HepG2 (cell line): ENCODE measurements at regions not wholly inside any gene's neighbourhood (a gene's known extent, or its start where the extent isn't known, plus 50 kb on each side); places are given as distances from the start of the nearest gene placed in this dataset.

Experiments
- ATAC-seq: fragments of 200-7000 bp; cut with Tn5 transposase; 3 replicates; pipeline ENCODE4 v1.9.1; 2020; ENCODE audit warnings: mild to moderate bottlenecking, moderate library complexity
- BruUV-seq: library from RNA; stranded (reverse); fragments of 400-500 nt; replicated peaks from 2 replicates; lab custom pipeline; 2021; lab: Mats Ljungman, UMichigan
- CTCF ChIA-PET: fragments of 300-600 bp; formaldehyde crosslinking; extraction: SDS; loops from one replicate; lab custom pipeline; 2021; ENCODE audit warnings: low total read pairs, inconsistent platforms, low intra/inter-chr PET ratio; lab: Yijun Ruan, JAX
- POLR2A ChIA-PET: fragments of 350-600 bp; sonication (Branson Sonifier 250); formaldehyde crosslinking; loops from one replicate; lab custom pipeline; 2020; ENCODE audit warnings: antibody characterized with exemption, inconsistent platforms; lab: Yijun Ruan, JAX
- DNase-seq: peaks from one replicate; pipeline ENCODE4 v3.0.0-alpha.2; 2015; ENCODE audit warnings: low spot score
- FAIRE-seq: peaks from 3 replicates; lab custom pipeline; 2011; peaks lifted over from hg19 to GRCh38; lab: Jason Lieb, UNC
- H2AFZ ChIP-seq: one replicate; pipeline ENCODE4 v1.6.1; 2011; ENCODE audit warnings: low read length, inconsistent platforms
- H3K27ac ChIP-seq: fragments of 300-600 bp; 3 replicates; pipeline ENCODE4 v1.8.0; 2011; ENCODE audit warnings: mixed run types, mild to moderate bottlenecking, mixed read lengths, low read length, inconsistent platforms; ENCODE audit not compliant: insufficient read depth; ENCODE audit errors: extremely low read length
- H3K27me3 ChIP-seq, 2 experiments: fragments of 200-600 bp in 1 of 2; 2 replicates in 1 of 2; 3 replicates in 1 of 2; pipeline versions ENCODE4 v1.6.0 to v1.8.0; 2011; ENCODE audit warnings: low read length in 2 of 2, mild to moderate bottlenecking in 2 of 2, moderate library complexity in 2 of 2, inconsistent platforms in 1 of 2; ENCODE audit not compliant: insufficient read depth in 2 of 2, control insufficient read depth in 1 of 2
- H3K36me3 ChIP-seq, 2 experiments: fragments of 200-600 bp in 1 of 2; replicated peaks in 1 of 2; 2 replicates in 1 of 2; 3 replicates in 1 of 2; pipeline versions ENCODE4 v1.5.1 to v1.8.0; 2011; ENCODE audit warnings: low read length in 2 of 2, inconsistent platforms in 1 of 2; ENCODE audit not compliant: insufficient read depth in 2 of 2, control insufficient read depth in 1 of 2
- H3K4me1 ChIP-seq: 2 replicates; pipeline ENCODE4 v1.5.1; 2012; ENCODE audit warnings: low read length, inconsistent platforms; ENCODE audit not compliant: insufficient read depth
- H3K4me2 ChIP-seq: 2 replicates; pipeline ENCODE4 v1.6.0; 2011; ENCODE audit warnings: low read depth, low read length, inconsistent platforms
- H3K4me3 ChIP-seq, 3 experiments: fragments of 200-600 bp in 1 of 3; sonication (generic), shearing (Covaris generic) in 1 of 3; replicated peaks in 1 of 3; 2 replicates each; pipeline ENCODE4 v1.5.1; 2011 to 2016; ENCODE audit warnings: low read length in 3 of 3, inconsistent platforms in 2 of 3, low read depth in 2 of 3, mild to moderate bottlenecking in 2 of 3, control low read depth in 1 of 3, mixed read lengths in 1 of 3; ENCODE audit not compliant: insufficient read depth in 1 of 3
- H3K79me2 ChIP-seq: one replicate; pipeline ENCODE4 v1.6.1; 2011; ENCODE audit warnings: low read length, inconsistent platforms; ENCODE audit not compliant: insufficient read depth
- H3K9ac ChIP-seq: 2 replicates; pipeline ENCODE4 v1.6.0; 2011; ENCODE audit warnings: mild to moderate bottlenecking, low read depth, low read length, inconsistent platforms; ENCODE audit not compliant: insufficient read depth
- H3K9me3 ChIP-seq: 2 replicates; pipeline ENCODE4 v1.5.1; 2012; ENCODE audit warnings: mild to moderate bottlenecking, low read length
- H4K20me1 ChIP-seq: 2 replicates; pipeline ENCODE4 v1.6.0; 2011; ENCODE audit warnings: inconsistent platforms, mild to moderate bottlenecking, low read length, moderate library complexity; ENCODE audit not compliant: insufficient read depth
- FOSL1 ChIP-seq: sonication (generic); formaldehyde crosslinking; IDR thresholded peaks from 2 replicates; pipeline ENCODE4 v1.9.0; 2021; ENCODE audit warnings: missing genetic modification reagents, borderline replicate concordance
- FOXA1 ChIP-seq, 2 experiments: fragments of 450-650 bp in 1 of 2; sonication (generic) in 1 of 2; formaldehyde crosslinking in 1 of 2; IDR thresholded peaks; 2 replicates each; pipeline versions ENCODE4 v1.4.0 to v1.6.1; 2016 to 2020; ENCODE audit warnings: missing genetic modification reagents in 1 of 2
- FOXO1 ChIP-seq: sonication (generic); formaldehyde crosslinking; IDR thresholded peaks from 2 replicates; pipeline ENCODE4 v1.4.0; 2020; ENCODE audit warnings: missing genetic modification reagents
- HNRNPUL1 ChIP-seq: fragments of 200-400 bp; formaldehyde crosslinking; IDR thresholded peaks from 2 replicates; pipeline ENCODE4 v1.6.1; 2017; ENCODE audit warnings: low read depth, mild to moderate bottlenecking, low read length, moderate library complexity
- ISX ChIP-seq: sonication (generic); formaldehyde crosslinking; conservative IDR thresholded peaks from 2 replicates; pipeline ENCODE4 v1.5.0; 2020; ENCODE audit warnings: missing genetic modification reagents
- JUN ChIP-seq: sonication (generic); formaldehyde crosslinking; IDR thresholded peaks from 2 replicates; pipeline ENCODE4 v1.4.0; 2020; ENCODE audit warnings: mild to moderate bottlenecking, missing genetic modification reagents
- TAF1 ChIP-seq: sonication (generic); formaldehyde crosslinking; IDR thresholded peaks from 2 replicates; pipeline ENCODE4 v1.4.0; 2020; ENCODE audit warnings: missing genetic modification reagents
- ZNF318 ChIP-seq: sonication (generic); formaldehyde crosslinking; IDR thresholded peaks from 2 replicates; pipeline ENCODE4 v1.4.0; 2020; ENCODE audit warnings: mild to moderate bottlenecking, missing genetic modification reagents
- ZNF446 ChIP-seq: sonication (generic); formaldehyde crosslinking; IDR thresholded peaks from 2 replicates; pipeline ENCODE4 v1.5.0; 2020; ENCODE audit warnings: mild to moderate bottlenecking, missing genetic modification reagents
- ZNF768 ChIP-seq: sonication (generic); formaldehyde crosslinking; IDR thresholded peaks from 2 replicates; pipeline ENCODE4 v1.4.0; 2020; ENCODE audit warnings: missing genetic modification reagents
- ZNF790 ChIP-seq: sonication (generic); formaldehyde crosslinking; IDR thresholded peaks from 2 replicates; pipeline ENCODE4 v1.8.0; 2022; ENCODE audit warnings: missing genetic modification reagents, mild to moderate bottlenecking, borderline replicate concordance
- WGBS: methylation state at CpG from one replicate; pipeline ENCODE4 v1.1.6; 2017; ENCODE audit warnings: low lambda C conversion rate; 5-methylcytosine and 5-hydroxymethylcytosine counted together
- in situ Hi-C: cut with HindIII; loops from 2 replicates; pipeline ENCODE4 v1.10.0; 2017; ENCODE audit warnings: low pct_unique_long_range_greater_than_20kb; ENCODE audit not compliant: extremely low pct_ligation_motif_present
- intact Hi-C: fragments of 100-400 bp; cut with micrococcal nuclease; formaldehyde crosslinking; loops from one replicate; pipeline ENCODE4 v1.10.0; 2022; ENCODE audit not compliant: unreplicated experiment

- Histone ChIP-seq H3K36me3 (no peaks in the 10 kb centered on the region), H3K79me2 (no peaks in the 10 kb centered on the region), H3K9ac (no peak overlapping the region), H2AFZ (no peak overlapping the region), H3K4me2 (no peak overlapping the region), H4K20me1 (no peaks in the 10 kb centered on the region), H3K9me3 (no peaks in the 10 kb centered on the region), H3K4me1 (no peaks in the 10 kb centered on the region), H3K27me3 (no peaks in the 10 kb centered on the region), H3K27ac (no peak overlapping the region), H3K4me3 (no peak overlapping the region)
- no peak for FAIRE-seq
- ChIA-PET CTCF (no interaction called here), POLR2A (no interaction called here)
- BruUV-seq: no TSS peak
- DNase-seq: no peak
- no peak for TF ChIP-seq ZNF318 (CRISPR knock-in tag)
- no peak for TF ChIP-seq JUN (CRISPR knock-in tag)
- TF ChIP-seq FOXA1 (IDR thresholded peaks at IDR 0.05): no peak
- no peak for TF ChIP-seq FOXA1 (CRISPR knock-in tag; IDR thresholded peaks at IDR 0.05)
- no peak for TF ChIP-seq ISX (CRISPR knock-in tag)
- no peak for TF ChIP-seq FOSL1 (CRISPR knock-in tag)
- no peak for TF ChIP-seq ZNF446 (CRISPR knock-in tag)
- no peak for TF ChIP-seq ZNF768 (CRISPR knock-in tag)
- no peak for TF ChIP-seq HNRNPUL1
- TF ChIP-seq FOXO1 (CRISPR knock-in tag): no peak
- no peak for TF ChIP-seq ZNF790 (CRISPR knock-in tag)
- TF ChIP-seq TAF1 (CRISPR knock-in tag): no peak
- no peak for ATAC-seq
- 0% methylated on average over 3 of the region's 3 CpGs for WGBS
- intact Hi-C loops: no loop called here
- in situ Hi-C loops: no loop called here
These were observed 223.1 kb downstream of the CALCRL start for GRCh38 chr2:187224989-187225388.
